Left lobe of liver (tissue), 2 donors: ENCODE measurements at regions not wholly inside any gene's neighbourhood (a gene's known extent, or its start where the extent isn't known, plus 50 kb on each side); places are given as distances from the start of the nearest gene placed in this dataset.
"Not testable (repeated sequence)": the region's sequence is repeated elsewhere in the genome, so short reads cannot be mapped to it uniquely, and the experiment has no call there.

ENCODE experiments used
- ATAC-seq: fragments of 200-7000 bp; cut with Tn5 transposase; one replicate; pipeline ENCODE4 v1.9.1; 2020; ENCODE audit warnings: mild to moderate bottlenecking, moderate library complexity
- DNase-seq: peaks from one replicate; pipeline ENCODE4 v3.0.0-alpha.2; 2020; ENCODE audit warnings: low spot score
- donor health status: DM: no; HTN: no; CAD: no; lungs with moderate emphysema.
- donor health status: DM: no; HTN: yes; CAD: no.

DNA sequence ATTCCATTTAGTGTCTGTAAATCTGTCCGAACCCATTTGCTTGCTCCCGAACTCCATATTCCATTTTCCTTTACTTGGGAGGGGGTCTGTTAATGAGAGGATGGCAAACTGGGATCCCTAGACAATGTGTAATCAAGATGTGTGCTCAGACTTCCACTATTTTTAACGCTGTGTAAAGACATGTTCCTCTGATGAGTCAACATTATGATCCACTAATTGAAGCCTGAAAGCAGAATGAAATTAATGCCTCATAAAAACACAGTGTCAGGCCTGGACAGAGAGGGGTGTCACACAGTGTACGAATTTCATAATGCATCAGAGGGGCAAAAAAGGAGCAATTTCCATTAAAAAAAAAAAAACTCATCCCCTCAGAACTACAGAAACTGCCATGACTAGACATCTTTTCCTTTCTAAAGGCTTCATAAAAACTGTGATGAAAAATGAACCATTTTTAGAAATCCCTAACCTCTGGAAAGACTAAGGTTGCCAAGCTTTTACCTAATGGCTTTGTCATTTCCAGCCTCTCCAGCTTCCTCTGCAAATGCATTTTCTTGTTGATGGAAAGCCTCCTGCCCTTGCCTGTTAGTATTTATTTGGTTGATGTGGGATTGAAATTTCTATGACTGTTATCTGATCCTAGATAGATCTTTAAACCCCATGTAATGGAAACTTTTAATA lies 209.2 kb upstream of the DCC start:
- no peak for ATAC-seq
- no peak for DNase-seq

DNA sequence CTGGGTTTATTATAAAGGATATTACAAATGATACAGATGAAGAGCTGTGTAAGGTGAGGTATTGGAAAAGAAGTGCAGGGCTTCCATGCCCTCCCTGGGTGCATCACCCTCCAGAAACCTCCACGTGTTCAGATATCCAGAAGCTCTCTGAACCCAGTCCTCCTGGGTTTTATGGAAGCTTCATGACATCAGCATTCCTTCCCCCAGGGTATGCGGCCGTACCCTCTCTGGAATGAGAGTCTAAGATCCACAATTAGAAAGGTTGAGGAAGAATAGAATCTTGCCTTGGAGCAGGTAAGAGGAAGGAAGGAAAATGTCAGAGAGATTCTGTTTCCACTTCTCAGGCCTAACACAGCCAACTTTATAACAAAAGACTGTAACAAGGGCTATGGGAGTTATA lies 208.2 kb upstream of the DCC start:
- DNase-seq: no peak

DNA sequence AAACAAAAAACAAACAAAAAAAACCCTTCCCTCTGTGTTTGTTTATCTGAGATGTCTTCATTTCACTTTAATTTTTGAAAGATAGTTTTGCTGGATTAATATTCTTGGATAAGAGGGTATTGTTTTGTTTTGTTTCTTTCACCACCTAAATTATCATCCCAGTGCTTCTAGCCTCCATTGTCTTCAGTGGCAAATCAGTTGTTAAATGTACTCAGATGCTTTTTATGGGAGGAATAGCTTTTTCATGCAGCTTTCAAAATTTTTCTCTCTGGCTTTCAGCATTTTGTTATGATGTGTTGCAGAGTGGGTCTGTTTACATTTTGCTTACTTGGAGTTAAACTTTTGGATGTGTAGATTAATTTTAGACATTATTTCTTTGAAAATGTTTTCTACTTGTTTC lies 203.5 kb upstream of the DCC start:
- ATAC-seq (no peak), DNase-seq (no peak)

More for the DNA sequence above, 208.2 kb upstream of the DCC start:
- no peak for ATAC-seq

DNA sequence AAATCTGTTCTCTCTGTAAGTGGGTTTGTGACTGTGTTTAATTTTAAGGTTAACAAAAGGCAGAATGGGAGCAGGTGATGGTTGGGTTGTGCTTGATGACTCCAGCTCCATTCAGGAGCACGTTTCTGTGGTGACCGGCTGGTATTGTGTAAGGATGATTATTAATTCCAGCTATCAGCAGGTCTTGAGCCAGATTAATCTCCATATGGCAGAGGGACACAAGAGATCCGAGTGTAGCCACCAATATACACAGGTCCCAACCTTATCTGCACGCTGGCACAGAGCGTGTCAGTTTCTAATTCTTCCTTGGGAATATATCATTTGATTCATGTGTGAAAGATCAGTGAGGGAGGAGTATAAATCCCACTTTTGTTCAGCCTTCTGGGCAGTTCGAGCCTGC lies 199.0 kb upstream of the DCC start:
- ATAC-seq (no peak), DNase-seq (no peak)

DNA sequence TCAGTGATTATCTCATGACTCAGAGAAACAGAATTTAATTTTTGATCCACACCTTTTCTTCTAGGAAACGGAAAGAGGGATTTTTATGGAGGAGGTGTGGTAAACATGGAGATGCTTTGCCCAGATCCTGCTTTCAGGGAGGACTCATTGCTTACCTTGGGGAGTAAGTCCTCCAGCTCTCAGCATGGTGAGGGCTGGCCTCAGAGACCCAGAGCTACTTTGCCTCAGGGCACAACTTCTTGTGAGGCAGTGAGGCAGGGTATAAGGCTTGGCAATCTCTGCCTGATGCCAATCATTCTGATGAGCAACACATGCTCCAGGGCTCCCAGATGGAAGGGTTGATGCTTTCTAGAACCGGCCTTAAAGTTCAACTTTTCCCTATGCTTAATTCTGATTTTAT lies 189.9 kb upstream of the DCC start:
- no peak for ATAC-seq
- DNase-seq: no peak

DNA sequence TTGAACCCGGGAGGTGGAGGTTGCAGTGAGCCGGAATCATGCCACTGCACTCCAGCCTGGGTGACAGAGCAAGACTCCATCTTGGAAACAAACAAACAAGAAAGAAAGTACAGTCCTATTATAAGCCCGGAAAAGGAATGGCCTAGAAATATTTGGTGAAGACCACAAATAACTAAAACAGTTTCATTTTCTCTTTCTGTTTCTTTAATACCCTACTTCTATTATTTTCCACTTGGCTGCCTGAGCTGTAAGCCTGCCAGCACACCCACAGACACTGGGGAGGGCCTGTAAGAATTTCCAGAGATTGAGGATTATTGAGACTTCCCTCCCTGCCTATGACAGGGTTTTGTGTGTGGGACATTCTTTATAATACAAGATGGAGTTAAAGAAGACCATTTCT lies 188.0 kb upstream of the DCC start:
- DNase-seq (no peak), ATAC-seq (no peak)

DNA sequence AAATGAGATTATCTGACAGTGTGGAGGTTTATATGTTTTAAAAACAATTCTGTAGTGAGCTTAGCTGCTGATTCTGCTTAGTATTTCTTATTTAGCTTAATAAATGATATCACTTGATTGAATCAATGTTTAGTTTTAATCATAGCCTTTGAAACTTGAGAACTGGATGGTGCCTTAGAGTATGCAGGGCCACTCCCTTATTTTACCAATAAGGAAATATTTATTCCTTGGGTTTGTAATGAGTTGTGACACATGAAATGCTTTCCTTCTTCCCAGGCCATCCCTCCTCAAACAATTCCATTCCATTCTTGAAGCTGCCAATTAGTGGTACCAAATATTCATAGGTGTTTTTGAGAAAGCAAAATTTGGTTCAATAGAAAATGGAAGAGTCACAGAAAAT lies 183.8 kb upstream of the DCC start:
- DNase-seq (no peak), ATAC-seq (no peak)

DNA sequence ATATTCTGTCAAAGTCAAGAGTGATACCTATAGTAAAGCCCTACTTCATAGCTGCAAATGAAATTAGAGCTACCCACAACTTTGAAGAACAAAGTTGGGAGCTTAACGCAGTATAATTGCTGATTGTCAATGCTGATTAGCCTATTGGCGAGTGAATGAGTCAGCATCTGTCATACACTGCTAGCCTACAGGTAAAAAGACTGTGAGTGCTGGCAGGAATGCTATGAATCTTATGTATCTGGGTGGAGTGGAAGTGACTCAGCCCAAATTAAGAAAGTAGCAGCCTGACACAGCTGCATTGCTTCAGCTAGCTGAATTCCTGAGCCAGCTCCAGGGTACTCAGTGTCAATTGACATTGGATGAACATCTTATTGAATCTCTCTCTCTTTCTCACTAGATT lies 179.4 kb upstream of the DCC start:
- no peak for DNase-seq
- ATAC-seq: no peak

DNA sequence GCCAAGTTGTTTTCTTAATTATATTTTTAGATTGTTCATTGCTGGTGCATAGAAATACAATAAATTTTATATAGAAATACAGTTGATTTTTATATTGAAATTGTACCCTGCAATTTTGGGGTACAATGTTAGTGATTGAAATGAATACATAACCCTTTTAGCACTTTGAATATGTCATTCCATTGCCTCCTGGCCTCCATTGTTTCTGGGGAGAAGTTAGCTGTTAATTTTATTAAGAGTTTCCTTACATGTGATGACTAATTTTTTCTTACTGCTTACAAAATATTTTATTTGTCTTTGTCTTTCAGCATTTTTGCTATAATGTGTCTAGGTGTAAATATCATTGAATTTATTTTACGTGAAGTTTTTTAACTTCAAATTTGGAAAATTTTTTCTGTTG lies 176.5 kb upstream of the DCC start:
- ATAC-seq (no peak), DNase-seq (no peak)

DNA sequence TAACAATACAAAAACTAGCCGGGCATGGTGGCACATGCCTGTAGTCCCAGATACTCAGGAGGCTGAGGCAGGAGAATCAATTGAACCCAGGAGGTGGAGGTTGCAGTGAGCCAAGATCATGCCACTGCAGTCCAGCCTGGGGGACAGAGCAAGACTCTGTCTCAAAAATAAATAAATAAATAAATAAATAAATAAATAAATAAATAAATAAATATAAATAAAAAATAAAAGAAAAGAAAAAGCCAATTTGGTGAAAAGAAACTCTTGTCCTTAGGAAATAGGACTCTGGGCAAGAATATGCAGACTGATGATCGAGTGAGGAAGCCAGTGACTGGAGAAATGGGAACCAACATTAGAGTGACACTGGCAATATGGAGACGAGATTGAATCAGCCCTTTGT lies 171.9 kb upstream of the DCC start:
- not testable (repeated sequence) for DNase-seq, ATAC-seq

DNA sequence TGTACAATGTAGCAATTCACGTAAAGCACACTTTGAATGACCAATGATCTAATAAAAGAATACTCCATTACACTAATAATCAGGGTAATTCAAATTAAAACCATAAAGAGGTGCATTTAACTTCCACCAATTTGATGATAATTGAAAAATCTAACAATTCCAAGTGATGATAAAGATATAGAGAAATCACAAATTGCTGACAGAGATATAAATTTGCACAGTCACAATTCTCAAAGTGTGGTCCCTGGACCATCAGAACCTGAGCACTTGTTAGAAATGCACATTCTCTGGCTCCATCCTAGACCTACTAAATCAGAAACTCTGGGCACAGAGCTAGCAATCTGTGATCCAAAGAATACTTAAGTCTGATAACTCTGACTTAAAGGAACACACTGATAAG lies 165.8 kb upstream of the DCC start:
- DNase-seq (no peak), ATAC-seq (no peak)

DNA sequence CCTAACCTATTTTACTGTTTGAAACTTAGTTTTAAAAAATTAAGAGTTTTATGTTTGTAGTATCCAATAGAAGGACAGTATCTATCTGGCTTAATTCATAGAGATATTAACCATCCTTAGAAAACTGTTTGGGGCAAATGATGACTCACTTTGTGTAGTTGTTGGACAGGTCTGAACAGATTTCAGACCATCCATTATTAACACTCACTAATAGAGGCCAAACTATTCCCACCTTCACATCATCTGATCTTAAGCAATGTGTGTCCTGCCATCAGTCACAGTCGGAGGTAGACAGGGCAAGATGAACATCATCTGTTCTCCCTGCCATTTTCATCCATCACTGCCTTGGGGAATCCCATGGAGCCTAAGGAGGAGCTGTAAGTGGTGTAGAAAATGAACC lies 164.6 kb upstream of the DCC start:
- ATAC-seq: no peak

DNA sequence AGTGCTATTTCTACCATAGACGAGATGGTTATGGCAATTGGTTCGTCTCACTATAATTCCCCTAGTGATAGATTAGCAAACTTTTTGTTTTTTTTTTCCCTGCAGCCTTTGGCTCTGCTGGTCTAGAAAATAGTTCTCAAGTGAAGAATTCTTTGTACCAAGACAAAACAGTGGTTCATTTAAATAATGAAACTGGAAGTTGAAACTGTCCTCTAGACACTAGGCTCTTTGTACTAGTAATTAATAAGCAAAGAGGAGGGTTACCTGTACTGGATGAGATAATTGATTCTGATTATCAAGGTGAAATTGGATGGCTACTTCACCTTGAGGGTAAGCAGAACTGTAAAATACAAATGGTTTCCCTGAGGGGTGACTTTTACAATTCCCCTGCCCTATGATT lies 156.9 kb upstream of the DCC start:
- ATAC-seq: no peak
- DNase-seq: no peak

More for the DNA sequence above, 164.6 kb upstream of the DCC start:
- DNase-seq: no peak

DNA sequence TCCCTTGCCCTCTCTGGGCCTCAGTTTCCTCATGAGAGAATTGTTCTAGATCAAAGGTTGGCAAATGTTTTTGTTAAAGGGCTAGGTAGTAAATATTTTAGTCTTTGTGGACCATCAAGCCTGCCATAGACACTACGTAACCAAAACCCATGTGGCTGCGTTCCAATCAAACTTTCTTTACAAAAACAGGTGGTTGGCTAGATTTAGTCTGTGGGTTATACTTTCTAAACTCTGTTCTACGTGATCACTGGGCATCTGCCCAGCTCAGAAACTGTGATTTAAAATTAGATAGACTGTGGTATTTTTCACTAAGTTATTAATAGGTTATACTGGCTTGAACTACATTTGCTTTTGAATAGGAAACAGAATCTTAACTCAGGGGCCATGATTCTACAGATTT lies 149.8 kb upstream of the DCC start:
- DNase-seq (no peak), ATAC-seq (no peak)

DNA sequence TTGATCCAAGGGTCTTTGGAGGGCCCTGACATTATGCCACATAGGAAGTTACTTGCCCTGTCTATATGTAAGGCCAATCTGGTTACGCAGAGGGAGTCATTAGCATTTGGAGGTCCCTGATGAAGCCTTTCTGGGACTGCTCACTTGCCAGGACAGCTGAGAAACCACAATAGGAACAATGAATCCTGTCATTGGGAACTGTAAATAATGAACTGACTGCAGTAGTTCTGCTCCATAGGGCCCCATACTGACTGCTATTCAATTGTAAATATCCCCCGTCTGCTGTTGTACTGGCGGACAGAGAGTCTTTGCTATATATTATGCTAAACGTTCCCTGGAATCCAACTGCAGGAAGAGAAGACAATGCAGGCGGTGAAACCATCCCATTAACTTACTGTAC lies 149.4 kb upstream of the DCC start:
- DNase-seq (no peak), ATAC-seq (no peak)

DNA sequence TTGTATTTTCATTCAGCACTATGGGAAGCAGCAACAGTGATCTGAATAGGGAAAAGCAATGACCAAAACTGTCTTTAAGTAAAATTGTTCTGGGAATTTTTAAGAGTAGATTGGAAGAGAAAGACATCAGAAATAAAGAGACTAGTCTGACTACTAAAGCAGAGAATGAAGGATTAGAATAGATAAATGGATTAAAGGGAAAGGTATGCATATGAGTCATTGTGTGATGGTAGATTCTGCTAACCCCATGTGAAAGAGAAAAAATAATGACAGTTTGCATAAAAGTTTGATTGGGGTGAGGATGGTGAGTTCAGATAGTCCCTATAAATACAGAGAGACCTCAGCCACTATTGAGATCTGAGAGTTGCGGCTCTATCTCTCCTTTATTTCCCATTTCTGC lies 139.6 kb upstream of the DCC start:
- ATAC-seq: no peak
- DNase-seq: no peak

DNA sequence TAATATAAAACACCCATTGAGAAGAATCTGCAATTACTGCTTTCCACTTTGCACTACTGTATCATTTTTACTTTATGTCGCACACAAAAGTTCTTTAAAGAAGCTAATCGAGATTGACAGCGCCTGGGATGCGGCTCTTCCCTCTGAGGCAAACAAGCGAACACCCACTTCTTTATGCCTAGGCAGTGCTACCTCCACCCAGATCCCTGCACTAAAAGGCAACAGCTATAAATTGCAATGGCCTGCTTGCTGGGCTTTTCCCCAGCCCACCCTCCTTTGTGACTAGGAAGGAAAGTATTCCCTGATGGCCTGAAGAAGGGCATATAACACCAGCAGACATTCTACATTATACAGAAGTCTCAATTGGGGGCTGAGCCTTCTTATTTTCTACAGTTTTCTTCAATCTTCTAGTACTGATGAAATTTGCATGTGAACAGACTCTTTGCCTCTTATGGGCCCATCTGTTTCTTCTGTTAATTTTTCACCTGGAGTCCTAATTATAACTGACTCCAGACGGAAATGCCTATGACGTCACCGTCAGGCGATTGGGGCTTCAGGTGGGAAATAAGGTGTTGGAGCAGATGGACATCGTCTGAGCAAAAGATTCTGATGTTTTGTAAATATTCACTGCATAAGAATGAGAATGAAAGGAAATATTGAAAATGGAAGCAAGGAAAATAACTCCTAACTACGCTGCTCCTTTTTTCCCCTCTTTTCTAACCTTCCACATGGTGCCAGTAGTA lies 138.9 kb upstream of the DCC start:
- no peak for ATAC-seq

DNA sequence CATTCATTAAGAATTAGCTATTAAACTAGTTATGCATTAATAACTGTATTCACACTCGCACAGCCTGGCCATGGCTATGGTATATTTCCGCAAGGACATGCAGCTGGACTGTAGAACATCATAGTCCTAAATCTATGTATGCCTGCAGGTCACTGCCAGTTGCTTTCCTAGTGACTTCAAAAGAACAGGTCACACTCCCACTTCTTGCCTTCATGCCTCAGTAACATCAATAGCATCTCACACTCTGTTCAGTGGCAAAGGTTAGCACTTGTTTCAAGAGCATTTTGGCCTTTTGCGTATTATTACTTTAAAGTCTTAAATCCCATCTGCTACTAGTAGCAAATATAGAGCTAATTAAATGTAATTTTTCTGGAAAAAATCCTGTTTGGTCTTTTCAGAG lies 131.4 kb upstream of the DCC start:
- no peak for DNase-seq

More for the DNA sequence above, 138.9 kb upstream of the DCC start:
- no peak for DNase-seq

DNA sequence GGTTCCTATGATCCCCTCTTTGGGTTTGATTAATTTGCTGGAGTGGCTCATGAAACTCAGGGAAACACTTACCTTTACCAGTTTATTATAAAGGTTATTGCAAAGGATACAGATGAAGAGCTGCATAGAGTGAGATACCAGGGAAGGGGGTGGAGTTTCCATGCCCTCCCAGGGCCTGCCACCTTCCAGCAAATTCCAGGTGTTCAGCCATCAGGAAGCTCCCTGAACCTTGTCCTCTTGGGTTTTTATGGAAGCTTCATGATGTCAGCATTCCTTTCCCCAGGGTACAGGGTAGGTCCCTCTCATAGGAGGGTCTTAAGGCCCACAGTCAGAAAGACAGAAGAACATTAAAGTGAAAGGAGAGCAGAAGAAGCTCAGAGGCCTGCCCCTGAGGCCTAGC lies 123.9 kb upstream of the DCC start:
- ATAC-seq: no peak
- DNase-seq: no peak

More for the DNA sequence above, 131.4 kb upstream of the DCC start:
- no peak for ATAC-seq

DNA sequence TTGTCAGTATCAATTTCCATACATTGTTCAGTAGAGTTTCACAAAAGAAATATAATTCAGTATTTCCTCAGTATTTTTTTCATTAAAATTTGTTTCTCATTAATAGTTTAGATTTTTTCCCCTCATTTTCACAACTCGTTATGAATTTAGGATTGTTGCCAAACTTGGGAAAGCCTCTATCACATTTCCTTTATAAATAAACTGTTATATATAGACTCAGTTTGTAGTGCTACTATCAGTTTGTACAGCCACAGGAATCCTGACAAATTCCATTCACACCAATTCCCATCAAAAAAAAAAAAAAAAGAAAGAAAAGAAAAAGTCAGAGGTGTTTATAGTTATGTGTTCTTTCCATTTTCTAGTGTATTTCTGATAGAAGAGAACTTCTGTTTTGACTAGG lies 123.3 kb upstream of the DCC start:
- ATAC-seq: no peak
- DNase-seq: no peak

DNA sequence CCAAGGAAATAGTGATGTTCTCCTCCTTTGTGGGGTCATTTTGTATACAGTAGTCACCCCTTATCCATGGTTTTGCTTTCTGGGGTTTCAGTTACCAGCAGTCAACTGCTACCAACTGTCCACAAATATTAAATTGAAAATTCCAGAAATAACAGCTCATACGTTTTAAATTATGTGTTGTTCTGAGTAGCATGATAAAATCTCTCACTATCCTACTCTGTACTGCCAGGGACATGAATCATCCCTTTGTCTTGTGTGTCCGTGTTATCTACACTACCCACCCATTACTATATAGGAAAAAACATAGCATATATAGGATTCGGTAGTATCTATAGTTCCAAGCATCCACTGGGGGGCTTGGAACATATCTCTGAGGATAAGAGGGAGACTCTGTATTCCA lies 120.9 kb upstream of the DCC start:
- no peak for ATAC-seq
- DNase-seq: no peak

DNA sequence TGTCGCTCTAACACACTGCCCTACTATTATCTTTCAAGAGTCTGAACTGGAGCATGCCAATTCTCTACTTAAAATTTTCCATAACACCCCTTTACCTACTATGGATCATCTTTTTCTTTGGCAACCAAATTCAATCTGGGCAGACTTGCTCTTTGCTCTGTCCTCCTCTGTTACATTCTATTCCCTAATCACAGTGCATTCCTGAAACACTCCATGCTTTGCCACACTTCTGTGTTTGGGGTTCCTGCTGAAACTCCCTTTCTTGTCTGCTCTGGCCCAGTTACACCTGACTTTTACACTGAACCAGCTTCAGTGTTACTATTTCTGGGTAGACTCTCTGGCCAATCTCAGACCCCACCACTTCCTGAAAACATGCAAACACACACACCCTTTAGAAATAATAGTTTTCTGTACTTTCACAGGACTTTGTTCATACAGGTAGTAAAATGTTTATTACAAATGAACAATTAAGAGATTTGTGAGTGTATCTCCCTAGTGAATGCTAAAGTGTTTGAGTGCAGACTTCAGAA lies 119.9 kb upstream of the DCC start:
- ATAC-seq (no peak), DNase-seq (no peak)

DNA sequence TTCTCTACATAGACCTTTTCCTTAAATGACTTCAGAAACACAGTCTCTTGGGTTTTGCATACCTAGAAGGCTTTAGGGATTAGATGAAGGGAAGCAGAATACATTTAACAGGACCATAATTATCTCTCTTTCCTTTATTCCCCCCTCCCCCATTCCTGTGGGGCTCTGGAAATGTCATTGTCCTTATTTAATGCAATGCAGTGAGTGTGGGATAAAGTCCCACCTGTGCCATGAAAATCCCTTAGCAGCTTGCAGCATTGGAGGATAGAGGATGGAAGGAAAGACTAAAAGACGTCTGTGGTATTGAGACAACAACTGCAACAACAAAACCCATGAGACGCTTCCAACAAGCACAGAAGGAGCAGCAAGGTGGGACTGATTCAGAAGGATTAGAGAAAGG lies 117.8 kb upstream of the DCC start:
- ATAC-seq (no peak), DNase-seq (no peak)
